KMS-11 (cell line): ENCODE measurements at regions not wholly inside any gene's neighbourhood (a gene's known extent, or its start where the extent isn't known, plus 50 kb on each side); places are given as distances from the start of the nearest gene placed in this dataset.

ENCODE experiments used
- H2AFZ ChIP-seq: fragments of 200-600 bp; sonication (generic); 2 replicates; pipeline ENCODE4 v1.6.1; 2016; ENCODE audit warnings: antibody characterized with exemption, mixed run types, low read depth
- H3K27ac ChIP-seq: fragments of 200-600 bp; sonication (generic); 2 replicates; pipeline ENCODE4 v1.6.1; 2016; ENCODE audit warnings: mild to moderate bottlenecking, mixed run types
- H3K27me3 ChIP-seq: fragments of 200-600 bp; sonication (generic); 2 replicates; pipeline ENCODE4 v1.6.1; 2017; ENCODE audit warnings: mild to moderate bottlenecking, low read depth, mixed run types, moderate library complexity; ENCODE audit not compliant: insufficient read depth
- H3K36me3 ChIP-seq: fragments of 200-600 bp; sonication (generic); 2 replicates; pipeline ENCODE4 v1.6.1; 2017; ENCODE audit warnings: mild to moderate bottlenecking, mixed run types; ENCODE audit not compliant: insufficient read depth
- H3K4me1 ChIP-seq: fragments of 200-600 bp; sonication (generic); 2 replicates; pipeline ENCODE4 v1.6.1; 2016; ENCODE audit warnings: mild to moderate bottlenecking, low read depth, mixed run types; ENCODE audit not compliant: poor library complexity, severe bottlenecking
- H3K4me2 ChIP-seq: fragments of 200-600 bp; sonication (generic); 2 replicates; pipeline ENCODE4 v1.7.0; 2016; ENCODE audit warnings: mild to moderate bottlenecking, mixed run types
- H3K4me3 ChIP-seq: fragments of 200-600 bp; sonication (generic); IDR thresholded peaks from 2 replicates; pipeline ENCODE4 v1.6.1; 2017; ENCODE audit warnings: low read depth, low read length, mixed read lengths; ENCODE audit not compliant: insufficient read depth
- H3K79me2 ChIP-seq: fragments of 200-600 bp; sonication (generic); 2 replicates; pipeline ENCODE4 v1.6.1; 2016; ENCODE audit warnings: low read depth, mixed run types; ENCODE audit not compliant: insufficient read depth
- H3K9ac ChIP-seq: fragments of 200-600 bp; sonication (generic); 2 replicates; pipeline ENCODE4 v1.6.1; 2016; ENCODE audit warnings: mild to moderate bottlenecking, mixed run types
- H4K20me1 ChIP-seq: fragments of 200-600 bp; sonication (generic); 2 replicates; pipeline ENCODE4 v1.6.1; 2016; ENCODE audit warnings: mild to moderate bottlenecking, mixed run types; ENCODE audit not compliant: insufficient read depth
- TF ChIP-seq, protein P1 (sequence below): fragments of 200-600 bp; sonication (generic); conservative IDR thresholded peaks from 2 replicates; pipeline ENCODE4 v1.6.1; 2017; ENCODE audit warnings: low read depth, mild to moderate bottlenecking, antibody characterized with exemption, low read length, moderate library complexity, mixed read lengths

DNA sequence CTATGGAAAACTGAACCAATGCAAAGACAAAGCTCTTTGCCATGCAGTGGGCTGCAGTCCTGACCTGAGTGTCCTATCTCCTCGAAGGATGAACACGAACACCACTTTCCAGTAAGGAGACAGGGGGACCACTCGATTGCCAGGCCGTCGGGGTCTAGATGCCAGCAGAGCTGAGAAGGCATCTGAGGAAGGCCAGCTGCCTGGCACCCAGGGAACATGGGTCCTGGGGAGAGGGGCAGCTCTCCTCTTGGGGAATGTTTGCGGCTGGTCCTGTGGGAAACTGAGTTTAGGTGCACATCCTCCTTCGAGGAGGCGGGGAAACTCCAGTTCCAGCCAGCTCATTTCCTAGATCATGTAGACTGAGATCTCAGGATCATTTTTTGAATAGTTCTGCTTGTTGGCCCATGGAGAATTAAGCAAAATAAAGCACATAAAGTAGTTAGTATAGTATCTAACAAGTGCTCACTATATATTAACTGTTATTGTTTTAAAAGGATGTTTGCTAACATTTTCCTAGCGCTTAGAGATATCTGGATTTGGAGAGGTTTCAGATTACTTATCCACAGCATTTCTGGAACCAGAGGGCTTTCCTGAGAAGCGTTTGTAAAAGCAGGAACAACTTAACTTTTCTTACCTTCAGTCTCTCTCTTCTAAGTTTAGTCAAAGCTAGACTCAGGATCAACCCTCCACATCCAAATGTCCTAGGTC is 225.3 kb upstream of the FOXQ1 start:
- no peaks in the 10 kb centered on the region for H4K20me1 ChIP-seq

GRCh38 chr6:1082285-1082935 is 229.5 kb upstream of the FOXQ1 start:
- Histone ChIP-seq H3K36me3 (no peaks in the 10 kb centered on the region), H3K4me3 (no peak overlapping the region), H3K27ac (no peak overlapping the region), H3K4me2 (no peak overlapping the region), H2AFZ (no peak overlapping the region), H3K79me2 (no peaks in the 10 kb centered on the region), H3K4me1 (no peaks in the 10 kb centered on the region), H4K20me1 (no peaks in the 10 kb centered on the region), H3K9ac (no peak overlapping the region), H3K27me3 (no peaks in the 10 kb centered on the region)
- TF ChIP-seq, protein P1, sequence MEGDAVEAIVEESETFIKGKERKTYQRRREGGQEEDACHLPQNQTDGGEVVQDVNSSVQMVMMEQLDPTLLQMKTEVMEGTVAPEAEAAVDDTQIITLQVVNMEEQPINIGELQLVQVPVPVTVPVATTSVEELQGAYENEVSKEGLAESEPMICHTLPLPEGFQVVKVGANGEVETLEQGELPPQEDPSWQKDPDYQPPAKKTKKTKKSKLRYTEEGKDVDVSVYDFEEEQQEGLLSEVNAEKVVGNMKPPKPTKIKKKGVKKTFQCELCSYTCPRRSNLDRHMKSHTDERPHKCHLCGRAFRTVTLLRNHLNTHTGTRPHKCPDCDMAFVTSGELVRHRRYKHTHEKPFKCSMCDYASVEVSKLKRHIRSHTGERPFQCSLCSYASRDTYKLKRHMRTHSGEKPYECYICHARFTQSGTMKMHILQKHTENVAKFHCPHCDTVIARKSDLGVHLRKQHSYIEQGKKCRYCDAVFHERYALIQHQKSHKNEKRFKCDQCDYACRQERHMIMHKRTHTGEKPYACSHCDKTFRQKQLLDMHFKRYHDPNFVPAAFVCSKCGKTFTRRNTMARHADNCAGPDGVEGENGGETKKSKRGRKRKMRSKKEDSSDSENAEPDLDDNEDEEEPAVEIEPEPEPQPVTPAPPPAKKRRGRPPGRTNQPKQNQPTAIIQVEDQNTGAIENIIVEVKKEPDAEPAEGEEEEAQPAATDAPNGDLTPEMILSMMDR = no peak

More for the DNA sequence above, 225.3 kb upstream of the FOXQ1 start:
- no peak overlapping the region for H3K27ac ChIP-seq
- H3K4me2 ChIP-seq = no peak overlapping the region
- H2AFZ ChIP-seq = no peak overlapping the region
- H3K79me2 ChIP-seq = no peaks in the 10 kb centered on the region
- H3K4me3 ChIP-seq = no peak overlapping the region
- TF ChIP-seq, protein P1 = no peak
- no peak overlapping the region for H3K9ac ChIP-seq
- H3K27me3 ChIP-seq = no peaks in the 10 kb centered on the region
- no peaks in the 10 kb centered on the region for H3K4me1 ChIP-seq
- H3K36me3 ChIP-seq = no peaks in the 10 kb centered on the region

GRCh38 chr6:1081551-1082284 is 230.2 kb upstream of the FOXQ1 start:
- TF ChIP-seq, protein P1 = no peak

DNA sequence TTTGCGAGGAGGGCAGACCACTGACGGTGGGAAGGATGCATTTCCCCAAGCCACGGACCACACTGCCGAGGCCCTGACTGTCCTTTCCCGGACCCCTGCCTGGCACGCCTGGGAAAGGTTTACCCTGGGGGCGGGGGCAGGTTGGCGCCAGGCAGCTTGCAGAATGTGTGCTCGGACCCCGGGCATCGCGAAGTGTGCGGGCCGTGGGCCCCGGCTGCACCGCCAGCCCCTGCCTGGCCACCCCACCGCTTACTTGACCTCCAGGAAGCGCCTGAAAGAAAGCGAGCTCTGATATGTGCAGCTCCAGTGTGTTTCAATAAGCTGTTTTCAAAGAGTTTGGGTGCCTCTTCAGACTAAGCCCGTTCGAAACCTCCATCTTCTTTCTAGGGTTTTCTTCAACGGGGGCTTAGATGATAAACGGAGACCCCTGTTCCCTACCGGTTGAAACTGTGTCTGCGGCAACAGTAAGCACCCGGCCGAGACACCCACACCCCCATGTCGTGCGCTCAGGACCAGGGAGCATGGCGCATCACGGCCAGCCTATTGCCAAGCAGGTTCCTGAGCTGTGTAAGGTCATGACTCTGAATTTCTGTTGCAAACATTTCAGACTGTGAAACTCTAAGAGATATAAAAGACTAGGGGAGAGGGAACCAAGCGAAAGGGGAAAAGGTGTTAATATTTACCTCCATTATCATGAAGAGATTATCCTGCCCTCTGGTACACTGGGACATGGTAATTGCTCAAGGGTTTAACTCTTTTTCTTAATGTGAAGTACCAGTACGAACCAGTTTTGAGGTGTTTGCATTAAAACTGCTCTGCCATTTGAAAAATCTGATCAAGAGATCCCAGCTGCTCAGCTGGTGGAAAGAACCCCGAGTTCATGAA is 231.2 kb upstream of the FOXQ1 start:
- H3K4me3 ChIP-seq = no peak overlapping the region
- H3K27ac ChIP-seq = no peak overlapping the region
- H3K4me1 ChIP-seq = no peaks in the 10 kb centered on the region
- H3K36me3 ChIP-seq = no peaks in the 10 kb centered on the region
- no peaks in the 10 kb centered on the region for H3K79me2 ChIP-seq
- no peaks in the 10 kb centered on the region for H3K27me3 ChIP-seq
- no peak overlapping the region for H3K4me2 ChIP-seq
- H4K20me1 ChIP-seq = no peaks in the 10 kb centered on the region
- no peak overlapping the region for H2AFZ ChIP-seq
- TF ChIP-seq, protein P1 = no peak
- H3K9ac ChIP-seq = no peak overlapping the region

More at GRCh38 chr6:1081551-1082284, 230.2 kb upstream of the FOXQ1 start:
- Histone ChIP-seq H3K36me3 (no peaks in the 10 kb centered on the region), H4K20me1 (no peaks in the 10 kb centered on the region), H3K4me2 (no peak overlapping the region), H3K4me1 (no peaks in the 10 kb centered on the region), H3K9ac (no peak overlapping the region), H3K79me2 (no peaks in the 10 kb centered on the region), H3K27ac (no peak overlapping the region), H3K4me3 (no peak overlapping the region), H3K27me3 (no peaks in the 10 kb centered on the region), H2AFZ (no peak overlapping the region)
